ENCODE measurements at regions not wholly inside any gene's neighbourhood (a gene's known extent, or its start where the extent isn't known, plus 50 kb on each side); places are given as distances from the start of the nearest gene placed in this dataset.

DNA sequence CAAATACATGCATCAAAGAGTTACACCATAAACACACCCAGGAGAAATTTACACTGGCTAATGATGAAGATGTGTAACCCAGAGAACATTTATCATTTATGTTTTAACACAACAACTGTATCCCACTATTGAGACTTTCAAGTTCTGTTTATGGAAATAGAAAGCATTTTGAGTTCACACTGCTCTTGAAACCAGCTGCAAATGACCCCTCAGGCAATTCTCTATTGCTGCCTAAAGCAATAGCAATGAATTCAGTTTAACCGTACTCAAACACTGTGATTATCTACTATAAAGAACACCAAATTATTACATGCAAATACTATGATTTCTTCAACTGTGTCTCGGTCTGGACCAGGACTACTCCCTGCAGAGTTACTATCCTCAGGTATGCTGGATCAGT is 452.7 kb upstream of the NRXN1 start:
- no peak for DNase-seq
- no peak for ATAC-seq
- intact Hi-C loops (cut with DNase I) = no loop called here
- WGBS = 84% methylated on average over 2 of the region's 2 CpGs
- H3K4me1 ChIP-seq (ENCODE audit: control insufficient read depth, insufficient read depth, low read length) = no peaks in the 10 kb centered on the region
- no peak overlapping the region for H3K27ac ChIP-seq (ENCODE audit: low read length)
- H3K4me3 ChIP-seq (ENCODE audit: low read length) = no peak overlapping the region
- no peaks in the 10 kb centered on the region for H3K9me3 ChIP-seq (ENCODE audit: control insufficient read depth, low read length)
- H3K27me3 ChIP-seq (ENCODE audit: control insufficient read depth, insufficient read depth) = no peaks in the 10 kb centered on the region

DNA sequence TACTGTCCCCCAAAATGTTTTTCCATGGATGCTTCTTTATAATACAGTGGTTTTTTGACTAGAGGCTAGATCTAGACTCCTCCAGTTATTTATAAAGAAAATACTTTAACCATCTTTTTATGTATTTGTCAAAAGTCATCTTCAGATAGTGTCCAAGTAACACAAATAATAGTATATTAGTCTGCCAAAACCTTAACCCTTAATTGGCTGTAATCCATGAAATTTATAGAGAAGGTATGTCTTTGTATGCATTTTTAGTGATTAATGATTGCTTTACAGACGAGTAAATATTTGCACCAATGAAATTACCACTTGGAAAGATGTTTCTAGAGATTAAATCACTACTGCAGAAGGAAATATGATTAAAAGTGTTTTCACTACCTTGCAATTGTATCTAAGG is 451.8 kb upstream of the NRXN1 start:
- H3K4me3 ChIP-seq (ENCODE audit: low read length) = no peak overlapping the region
- no peak overlapping the region for H3K27ac ChIP-seq (ENCODE audit: low read length)
- no peaks in the 10 kb centered on the region for H3K27me3 ChIP-seq (ENCODE audit: control insufficient read depth, insufficient read depth)
- intact Hi-C loops (cut with DNase I) = no loop called here
- ATAC-seq = no peak
- H3K9me3 ChIP-seq (ENCODE audit: control insufficient read depth, low read length) = no peaks in the 10 kb centered on the region
- WGBS = 79% methylated on average over 1 of the region's 1 CpG
- DNase-seq = no peak
- H3K4me1 ChIP-seq (ENCODE audit: control insufficient read depth, insufficient read depth, low read length) = no peaks in the 10 kb centered on the region

DNA sequence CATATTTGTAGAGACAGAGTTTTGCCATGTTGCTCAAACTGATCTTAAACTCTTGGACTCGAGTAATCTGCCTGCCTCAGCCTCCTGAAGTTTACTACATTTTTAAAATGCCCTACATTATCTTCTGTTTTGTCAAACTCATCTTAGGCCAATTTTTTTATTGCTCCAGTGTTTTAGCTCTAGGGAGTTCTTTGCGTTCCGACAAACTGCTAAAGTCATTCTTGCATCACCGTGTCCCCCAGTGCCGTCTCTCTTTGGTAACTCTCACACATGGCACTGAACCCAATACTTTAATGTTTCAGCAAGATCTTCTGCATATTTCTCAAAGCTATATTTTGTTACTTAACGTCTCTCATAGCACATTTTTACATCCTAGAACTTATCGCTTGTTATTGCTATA is 440.9 kb upstream of the NRXN1 start:
- no peak overlapping the region for H3K4me3 ChIP-seq (ENCODE audit: low read length)
- H3K9me3 ChIP-seq (ENCODE audit: control insufficient read depth, low read length) = no peaks in the 10 kb centered on the region
- DNase-seq (no peak), ATAC-seq (no peak)
- H3K27me3 ChIP-seq (ENCODE audit: control insufficient read depth, insufficient read depth) = no peaks in the 10 kb centered on the region
- no peaks in the 10 kb centered on the region for H3K4me1 ChIP-seq (ENCODE audit: control insufficient read depth, insufficient read depth, low read length)
- intact Hi-C loops (cut with DNase I) = no loop called here
- H3K27ac ChIP-seq (ENCODE audit: low read length) = no peak overlapping the region
- WGBS = 72% methylated on average over 7 of the region's 7 CpGs

DNA sequence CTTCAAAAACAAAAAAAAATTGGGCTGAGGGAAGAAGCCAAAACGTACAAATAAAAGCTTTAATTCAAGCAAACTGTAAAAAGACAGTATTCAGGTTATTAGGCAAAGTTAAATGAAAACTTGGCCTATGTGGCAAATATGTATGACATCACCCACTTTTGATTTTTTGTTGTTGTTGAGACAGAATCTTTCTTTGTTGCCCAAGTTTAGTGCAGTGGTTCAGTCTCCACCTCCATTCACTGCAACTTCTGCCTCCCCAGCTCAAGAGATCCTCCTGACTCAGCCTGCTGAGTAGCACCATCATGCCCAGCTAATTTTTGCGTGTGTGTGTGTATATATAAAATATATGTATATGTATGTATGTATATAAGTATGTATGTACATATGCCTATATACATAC is 440.4 kb upstream of the NRXN1 start:
- intact Hi-C loops (cut with DNase I) = no loop called here
- no peaks in the 10 kb centered on the region for H3K9me3 ChIP-seq (ENCODE audit: control insufficient read depth, low read length)
- no peaks in the 10 kb centered on the region for H3K27me3 ChIP-seq (ENCODE audit: control insufficient read depth, insufficient read depth)
- no peak overlapping the region for H3K27ac ChIP-seq (ENCODE audit: low read length)
- no peak overlapping the region for H3K4me3 ChIP-seq (ENCODE audit: low read length)
- DNase-seq (no peak), ATAC-seq (peak in 1 of 2 donors; percentile 28)
- H3K4me1 ChIP-seq (ENCODE audit: control insufficient read depth, insufficient read depth, low read length) = no peaks in the 10 kb centered on the region
- WGBS = 65% methylated on average over 2 of the region's 2 CpGs

DNA sequence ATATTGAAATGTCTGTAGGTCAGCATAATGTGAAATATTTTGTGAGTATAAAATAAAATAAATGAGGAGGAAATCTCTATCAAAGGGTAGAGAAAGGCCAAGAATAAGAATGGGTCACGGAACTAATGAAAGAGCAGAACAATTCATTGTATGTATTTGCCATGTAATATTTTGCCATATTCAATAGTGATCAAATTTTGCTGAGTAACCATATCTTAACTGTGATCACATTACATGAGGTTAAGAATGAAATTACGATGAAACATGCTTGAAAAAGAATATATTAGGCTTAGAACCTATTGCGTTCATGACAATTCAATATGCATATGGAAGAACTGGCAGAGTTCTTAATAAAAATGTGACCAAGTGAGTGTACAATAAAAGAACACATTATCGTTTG is 437.2 kb upstream of the NRXN1 start:
- Histone ChIP-seq H3K27ac (ENCODE audit: low read length) (no peak overlapping the region), H3K27me3 (ENCODE audit: control insufficient read depth, insufficient read depth) (no peaks in the 10 kb centered on the region), H3K9me3 (ENCODE audit: control insufficient read depth, low read length) (no peaks in the 10 kb centered on the region), H3K4me3 (ENCODE audit: low read length) (no peak overlapping the region), H3K4me1 (ENCODE audit: control insufficient read depth, insufficient read depth, low read length) (no peaks in the 10 kb centered on the region)
- ATAC-seq = no peak
- DNase-seq = no peak
- intact Hi-C loops (cut with DNase I) = no loop called here
- WGBS = 87% methylated on average over 4 of the region's 4 CpGs

DNA sequence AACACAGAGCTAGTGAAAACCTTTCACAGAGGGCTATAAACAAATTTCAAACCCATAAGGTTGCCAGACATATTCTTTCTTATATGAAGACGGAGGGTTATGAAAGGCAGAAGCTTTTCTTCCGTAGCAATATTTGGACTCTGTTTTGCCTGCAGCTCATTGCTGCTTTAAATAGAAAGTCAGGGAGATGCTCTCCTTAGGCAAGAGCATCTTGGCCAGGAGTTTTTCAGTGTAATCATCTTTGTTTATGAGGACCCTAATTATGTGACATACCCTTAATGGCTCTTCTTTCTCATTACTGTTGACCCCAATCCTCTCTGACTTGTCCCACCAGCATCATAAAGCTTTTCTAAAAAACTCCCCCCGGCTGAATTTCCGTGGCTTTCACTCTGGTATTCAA is 433.4 kb upstream of the NRXN1 start:
- Histone ChIP-seq H3K4me3 (ENCODE audit: low read length) (no peak overlapping the region), H3K27me3 (ENCODE audit: control insufficient read depth, insufficient read depth) (no peaks in the 10 kb centered on the region), H3K4me1 (ENCODE audit: control insufficient read depth, insufficient read depth, low read length) (no peaks in the 10 kb centered on the region), H3K9me3 (ENCODE audit: control insufficient read depth, low read length) (no peaks in the 10 kb centered on the region), H3K27ac (ENCODE audit: low read length) (no peak overlapping the region)
- DNase-seq (no peak), ATAC-seq (no peak)
- intact Hi-C loops (cut with DNase I) = no loop called here
- 59% methylated on average over 4 of the region's 4 CpGs for WGBS

DNA sequence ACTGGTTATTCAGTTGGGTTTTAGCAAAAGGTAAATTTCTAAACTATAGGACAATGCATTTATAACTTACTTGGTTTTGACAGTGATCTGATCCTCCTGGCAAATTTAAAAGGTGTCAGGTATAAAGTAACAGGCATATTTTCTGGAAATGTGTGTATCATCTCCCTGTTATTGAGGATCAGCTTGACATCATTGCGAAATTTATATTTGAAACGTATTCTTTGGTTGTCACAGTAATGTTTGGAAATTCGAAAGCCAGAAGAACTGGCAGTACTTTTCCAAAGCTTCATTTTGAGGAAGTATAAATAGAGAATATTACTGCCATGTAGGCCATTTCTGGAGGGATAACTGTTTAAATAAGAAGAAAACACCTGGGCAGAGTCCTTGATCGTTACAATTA is 422.2 kb upstream of the NRXN1 start:
- no peaks in the 10 kb centered on the region for H3K4me1 ChIP-seq (ENCODE audit: control insufficient read depth, insufficient read depth, low read length)
- DNase-seq (no peak), ATAC-seq (no peak)
- H3K27ac ChIP-seq (ENCODE audit: low read length) = no peak overlapping the region
- intact Hi-C loops (cut with DNase I) = no loop called here
- WGBS = 79% methylated on average over 4 of the region's 4 CpGs
- H3K4me3 ChIP-seq (ENCODE audit: low read length) = no peak overlapping the region
- no peaks in the 10 kb centered on the region for H3K27me3 ChIP-seq (ENCODE audit: control insufficient read depth, insufficient read depth)
- no peaks in the 10 kb centered on the region for H3K9me3 ChIP-seq (ENCODE audit: control insufficient read depth, low read length)

DNA sequence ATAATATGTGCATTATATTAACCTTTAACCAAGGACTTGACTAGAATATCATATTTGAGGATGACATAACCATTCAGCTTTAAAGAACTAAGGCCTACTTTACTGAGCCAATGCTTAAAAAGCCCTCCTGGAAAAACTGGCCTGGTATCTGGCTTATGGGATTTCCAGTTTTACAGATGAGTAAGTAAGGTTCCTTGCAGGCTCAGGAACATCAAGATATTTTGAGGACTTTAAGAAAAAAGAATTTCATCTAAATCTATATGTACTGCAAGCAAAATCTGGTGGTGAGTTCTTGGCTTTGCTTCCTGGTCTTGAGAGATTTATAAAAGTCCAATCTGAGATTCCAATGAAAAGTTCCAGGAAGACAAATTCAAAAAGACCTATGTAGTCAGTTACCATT is 417.0 kb upstream of the NRXN1 start:
- no peak for ATAC-seq
- no peak overlapping the region for H3K4me3 ChIP-seq (ENCODE audit: low read length)
- DNase-seq = no peak
- intact Hi-C loops (cut with DNase I) = no loop called here
- no peaks in the 10 kb centered on the region for H3K9me3 ChIP-seq (ENCODE audit: control insufficient read depth, low read length)
- no peaks in the 10 kb centered on the region for H3K27me3 ChIP-seq (ENCODE audit: control insufficient read depth, insufficient read depth)
- H3K4me1 ChIP-seq (ENCODE audit: control insufficient read depth, insufficient read depth, low read length) = no peaks in the 10 kb centered on the region
- no peak overlapping the region for H3K27ac ChIP-seq (ENCODE audit: low read length)

DNA sequence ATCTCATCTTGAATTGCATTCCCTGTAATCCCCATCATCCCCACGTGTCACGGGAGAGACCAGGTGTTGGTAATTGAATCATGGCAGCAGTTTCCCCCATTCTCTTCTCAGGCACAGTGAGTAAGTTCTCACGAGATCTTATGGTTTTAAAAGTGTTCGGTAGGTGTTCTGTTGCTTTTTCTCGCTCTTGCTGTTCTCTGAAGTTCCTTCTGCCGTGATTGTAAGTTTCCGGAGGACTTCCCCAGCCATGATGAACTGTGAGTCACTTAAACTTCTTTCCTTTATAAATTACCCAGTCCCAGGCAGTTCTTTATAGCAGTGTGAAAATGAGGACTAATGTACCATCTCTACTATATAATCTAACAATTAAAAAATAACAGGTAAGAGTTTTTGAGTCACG is 409.9 kb upstream of the NRXN1 start:
- intact Hi-C loops (cut with DNase I) = no loop called here
- no peak for DNase-seq
- H3K27me3 ChIP-seq (ENCODE audit: control insufficient read depth, insufficient read depth) = no peaks in the 10 kb centered on the region

DNA sequence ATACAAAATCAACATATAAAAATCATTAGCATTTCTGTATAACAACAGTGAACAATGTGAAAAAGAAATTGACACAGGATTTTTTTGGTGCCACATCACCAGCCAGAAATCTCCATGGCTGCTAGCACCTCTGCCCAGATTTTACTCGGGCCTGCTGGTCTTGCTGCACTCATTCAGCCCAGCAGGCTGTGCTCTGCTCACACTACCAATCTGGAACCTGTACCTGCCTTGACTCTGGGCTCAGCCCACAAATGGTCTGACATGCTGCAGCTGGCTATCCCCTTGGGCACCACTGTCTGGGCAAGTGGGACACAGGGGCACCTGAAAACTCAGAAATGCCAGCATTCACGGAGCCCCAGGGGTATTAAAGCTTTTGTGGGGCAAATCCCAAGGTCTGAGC is 392.5 kb upstream of the NRXN1 start:
- intact Hi-C loops (cut with DNase I) = no loop called here
- H3K27me3 ChIP-seq (ENCODE audit: control insufficient read depth, insufficient read depth) = no peaks in the 10 kb centered on the region
- H3K27ac ChIP-seq (ENCODE audit: low read length) = no peak overlapping the region
- WGBS = 58% methylated on average over 2 of the region's 2 CpGs
- H3K4me1 ChIP-seq (ENCODE audit: control insufficient read depth, insufficient read depth, low read length) = no peaks in the 10 kb centered on the region
- no peak for ATAC-seq
- DNase-seq = peak in 2 of 3 donors; percentile 11 to 35
- H3K4me3 ChIP-seq (ENCODE audit: low read length) = no peak overlapping the region
- H3K9me3 ChIP-seq (ENCODE audit: control insufficient read depth, low read length) = peaks cover 2% of the 10 kb centered on the region

More for the DNA sequence above, 409.9 kb upstream of the NRXN1 start:
- Histone ChIP-seq H3K4me1 (ENCODE audit: control insufficient read depth, insufficient read depth, low read length) (no peaks in the 10 kb centered on the region), H3K9me3 (ENCODE audit: control insufficient read depth, low read length) (no peaks in the 10 kb centered on the region), H3K27ac (ENCODE audit: low read length) (no peak overlapping the region), H3K4me3 (ENCODE audit: low read length) (no peak overlapping the region)
- 82% methylated on average over 8 of the region's 8 CpGs for WGBS
- ATAC-seq = no peak

DNA sequence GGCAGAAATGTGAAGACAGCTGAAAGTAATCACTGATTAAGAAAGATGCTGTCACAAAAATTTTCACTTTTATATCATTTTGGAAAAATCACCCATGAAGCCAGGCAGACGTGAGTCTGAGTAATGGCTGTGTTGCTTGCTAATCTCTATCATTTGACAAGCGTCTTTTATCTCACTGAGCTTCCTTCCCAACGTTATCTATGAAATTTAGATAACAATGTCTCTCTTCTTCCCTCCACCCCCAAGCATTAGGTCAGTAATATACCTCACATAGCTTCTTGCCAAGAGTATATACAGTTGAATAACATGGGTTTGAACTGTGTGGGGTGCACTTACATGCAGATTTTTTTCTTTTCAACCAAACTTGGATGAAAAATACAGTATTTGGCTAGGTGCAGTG is 388.6 kb upstream of the NRXN1 start:
- no peak overlapping the region for H3K4me3 ChIP-seq (ENCODE audit: low read length)
- peaks cover 2% of the 10 kb centered on the region for H3K9me3 ChIP-seq (ENCODE audit: control insufficient read depth, low read length)
- intact Hi-C loops (cut with DNase I) = no loop called here
- no peak overlapping the region for H3K27ac ChIP-seq (ENCODE audit: low read length)
- DNase-seq = no peak
- WGBS = 12% methylated on average over 3 of the region's 3 CpGs
- no peak for ATAC-seq
- H3K27me3 ChIP-seq (ENCODE audit: control insufficient read depth, insufficient read depth) = no peaks in the 10 kb centered on the region
- H3K4me1 ChIP-seq (ENCODE audit: control insufficient read depth, insufficient read depth, low read length) = no peaks in the 10 kb centered on the region

DNA sequence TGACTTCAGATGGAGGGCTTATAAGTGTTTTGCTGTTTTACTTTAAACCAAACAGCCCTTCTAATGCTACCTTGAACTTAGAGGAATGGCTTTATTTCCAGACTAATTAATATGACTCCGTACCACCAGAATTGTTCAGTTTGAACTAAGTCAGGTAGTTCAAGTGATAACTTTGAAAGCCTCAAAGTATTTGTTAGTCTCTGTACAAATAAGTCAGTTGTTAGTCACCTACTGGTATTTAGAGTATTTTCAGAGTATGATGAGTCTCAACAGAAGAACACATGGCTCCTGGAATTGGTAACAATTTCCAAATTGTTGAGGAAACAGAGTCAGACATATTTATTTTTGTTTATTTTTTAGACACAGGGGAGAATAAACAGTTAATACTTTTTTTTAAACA is 381.8 kb upstream of the NRXN1 start:
- Histone ChIP-seq H3K27ac (ENCODE audit: low read length) (no peak overlapping the region), H3K4me1 (ENCODE audit: control insufficient read depth, insufficient read depth, low read length) (no peaks in the 10 kb centered on the region), H3K9me3 (ENCODE audit: control insufficient read depth, low read length) (no peaks in the 10 kb centered on the region), H3K27me3 (ENCODE audit: control insufficient read depth, insufficient read depth) (no peaks in the 10 kb centered on the region), H3K4me3 (ENCODE audit: low read length) (no peak overlapping the region)
- intact Hi-C loops (cut with DNase I) = no loop called here
- DNase-seq (no peak), ATAC-seq (no peak)
- 87% methylated on average over 1 of the region's 1 CpG for WGBS
